ENCODE measurements at regions not wholly inside any gene's neighbourhood (a gene's known extent, or its start where the extent isn't known, plus 50 kb on each side); places are given as distances from the start of the nearest gene placed in this dataset.

- H3K23ac ChIP-seq (ENCODE audit: low read depth, low read length, poor library complexity): no peak overlapping the region
- no peaks in the 10 kb centered on the region for H3K36me3 ChIP-seq (replicated peaks in 1 of 2; ENCODE audit: control insufficient read depth in 2 of 2, insufficient read depth in 2 of 2, low read length in 2 of 2)
- H2BK120ac ChIP-seq (ENCODE audit: low read depth, low read length): no peak overlapping the region
- no peaks in the 10 kb centered on the region for H3K27me3 ChIP-seq (ENCODE audit: control insufficient read depth in 3 of 3, insufficient read depth in 3 of 3, low read depth in 1 of 3, low read length in 3 of 3)
- no peak overlapping the region for H3K4ac ChIP-seq (ENCODE audit: low read length)
- peak overlapping the region; percentile 27 for H2AK5ac ChIP-seq (ENCODE audit: low read depth, low read length)
- peak overlapping the region; percentile 7 for H2BK15ac ChIP-seq (ENCODE audit: low read length)
- H3K18ac ChIP-seq (ENCODE audit: low read length): no peak overlapping the region
- no peak overlapping the region for H3K4me2 ChIP-seq (ENCODE audit: insufficient read depth, low read length, poor library complexity, severe bottlenecking)
- H3K14ac ChIP-seq (ENCODE audit: low read length): no peak overlapping the region
- peaks cover 0 to 10% of the 10 kb centered on the region in 2 donors for H3K9me3 ChIP-seq (replicated peaks in 1 of 2; ENCODE audit: control insufficient read depth in 2 of 2, insufficient read depth in 1 of 2, low read depth in 1 of 2, low read length in 2 of 2)
- no peak overlapping the region for H2BK5ac ChIP-seq (ENCODE audit: low read length)
- H3K4me1 ChIP-seq (ENCODE audit: control insufficient read depth in 2 of 2, insufficient read depth in 1 of 2, low read depth in 1 of 2, low read length in 2 of 2): peaks cover 0 to 2% of the 10 kb centered on the region in 2 donors
- no peak overlapping the region for H4K91ac ChIP-seq (ENCODE audit: low read depth, low read length, poor library complexity)
- no peak overlapping the region for H3K9ac ChIP-seq (ENCODE audit: low read depth, low read length, poor library complexity)
- no peak for DNase-seq (ENCODE audit: low spot score)
- H3K4me3 ChIP-seq (ENCODE audit: low read length in 2 of 2): no peak overlapping the region
- no peak overlapping the region for H4K8ac ChIP-seq (ENCODE audit: low read depth, low read length)
- H3K27ac ChIP-seq (replicated peaks; ENCODE audit: low read length): no peak overlapping the region
- H3K79me1 ChIP-seq (ENCODE audit: low read depth, low read length): no peaks in the 10 kb centered on the region
- H2AFZ ChIP-seq (ENCODE audit: low read length): no peak overlapping the region
- H2BK12ac ChIP-seq (ENCODE audit: low read length): peak overlapping the region; percentile 51
- WGBS, 2 donors (ENCODE audit: extremely low coverage in 2 of 2, insufficient read length in 2 of 2, insufficient replicate concordance in 1 of 2): no CpG with 5 or more reads among the region's 10 CpGs
These were observed 61.5 kb downstream of the MYEOV start for GRCh38 chr11:69355346-69355940.

GRCh38 chr11:69355959-69356702 lies 62.2 kb downstream of the MYEOV start:
- Histone ChIP-seq H3K23ac (ENCODE audit: low read depth, low read length, poor library complexity) (no peak overlapping the region), H3K36me3 (replicated peaks in 1 of 2; ENCODE audit: control insufficient read depth in 2 of 2, insufficient read depth in 2 of 2, low read length in 2 of 2) (no peaks in the 10 kb centered on the region), H3K79me1 (ENCODE audit: low read depth, low read length) (no peaks in the 10 kb centered on the region), H3K27ac (replicated peaks; ENCODE audit: low read length) (no peak overlapping the region), H2BK12ac (ENCODE audit: low read length) (no peak overlapping the region), H4K91ac (ENCODE audit: low read depth, low read length, poor library complexity) (no peak overlapping the region), H2AK5ac (ENCODE audit: low read depth, low read length) (peak overlapping the region; percentile 71), H3K4me3 (ENCODE audit: low read length in 2 of 2) (no peak overlapping the region), H3K4me2 (ENCODE audit: insufficient read depth, low read length, poor library complexity, severe bottlenecking) (no peak overlapping the region), H3K27me3 (ENCODE audit: control insufficient read depth in 3 of 3, insufficient read depth in 3 of 3, low read depth in 1 of 3, low read length in 3 of 3) (no peaks in the 10 kb centered on the region), H2BK5ac (ENCODE audit: low read length) (no peak overlapping the region), H3K18ac (ENCODE audit: low read length) (peak overlapping the region; percentile 75), H3K4ac (ENCODE audit: low read length) (no peak overlapping the region), H3K9me3 (replicated peaks in 1 of 2; ENCODE audit: control insufficient read depth in 2 of 2, insufficient read depth in 1 of 2, low read depth in 1 of 2, low read length in 2 of 2) (peaks cover 0 to 10% of the 10 kb centered on the region in 2 donors), H2AFZ (ENCODE audit: low read length) (no peak overlapping the region), H2BK120ac (ENCODE audit: low read depth, low read length) (no peak overlapping the region), H2BK15ac (ENCODE audit: low read length) (peak overlapping the region; percentile 56), H3K14ac (ENCODE audit: low read length) (no peak overlapping the region), H3K4me1 (ENCODE audit: control insufficient read depth in 2 of 2, insufficient read depth in 1 of 2, low read depth in 1 of 2, low read length in 2 of 2) (peaks cover 0 to 2% of the 10 kb centered on the region in 2 donors), H4K8ac (ENCODE audit: low read depth, low read length) (no peak overlapping the region), H3K9ac (ENCODE audit: low read depth, low read length, poor library complexity) (no peak overlapping the region)
- no peak for DNase-seq (ENCODE audit: low spot score)
- WGBS, 2 donors (ENCODE audit: extremely low coverage in 2 of 2, insufficient read length in 2 of 2, insufficient replicate concordance in 1 of 2): 100% methylated on average over 1 of the region's 8 CpGs; no CpG with 5 or more reads in 1 of the 2 donors

GRCh38 chr11:69356703-69357457 lies 62.9 kb downstream of the MYEOV start:
- Histone ChIP-seq H2BK5ac (ENCODE audit: low read length) (no peak overlapping the region), H2BK15ac (ENCODE audit: low read length) (peak overlapping the region; percentile 56), H3K23ac (ENCODE audit: low read depth, low read length, poor library complexity) (no peak overlapping the region), H3K4me3 (ENCODE audit: low read length in 2 of 2) (no peak overlapping the region), H2BK12ac (ENCODE audit: low read length) (no peak overlapping the region), H3K4me2 (ENCODE audit: insufficient read depth, low read length, poor library complexity, severe bottlenecking) (no peak overlapping the region), H3K14ac (ENCODE audit: low read length) (peak overlapping the region; percentile 59), H2BK120ac (ENCODE audit: low read depth, low read length) (no peak overlapping the region), H3K4ac (ENCODE audit: low read length) (no peak overlapping the region), H2AFZ (ENCODE audit: low read length) (no peak overlapping the region), H3K27ac (replicated peaks; ENCODE audit: low read length) (no peak overlapping the region), H3K36me3 (replicated peaks in 1 of 2; ENCODE audit: control insufficient read depth in 2 of 2, insufficient read depth in 2 of 2, low read length in 2 of 2) (no peaks in the 10 kb centered on the region), H3K9me3 (replicated peaks in 1 of 2; ENCODE audit: control insufficient read depth in 2 of 2, insufficient read depth in 1 of 2, low read depth in 1 of 2, low read length in 2 of 2) (peaks cover 0 to 8% of the 10 kb centered on the region in 2 donors), H3K9ac (ENCODE audit: low read depth, low read length, poor library complexity) (no peak overlapping the region), H3K4me1 (ENCODE audit: control insufficient read depth in 2 of 2, insufficient read depth in 1 of 2, low read depth in 1 of 2, low read length in 2 of 2) (peaks cover 0 to 2% of the 10 kb centered on the region in 2 donors), H3K79me1 (ENCODE audit: low read depth, low read length) (no peaks in the 10 kb centered on the region), H3K27me3 (ENCODE audit: control insufficient read depth in 3 of 3, insufficient read depth in 3 of 3, low read depth in 1 of 3, low read length in 3 of 3) (no peaks in the 10 kb centered on the region), H3K18ac (ENCODE audit: low read length) (peak overlapping the region; percentile 75), H4K91ac (ENCODE audit: low read depth, low read length, poor library complexity) (no peak overlapping the region), H4K8ac (ENCODE audit: low read depth, low read length) (no peak overlapping the region), H2AK5ac (ENCODE audit: low read depth, low read length) (peak overlapping the region; percentile 71)
- DNase-seq (ENCODE audit: low spot score): no peak
- no CpG with 5 or more reads among the region's 15 CpGs for WGBS, 2 donors (ENCODE audit: extremely low coverage in 2 of 2, insufficient read length in 2 of 2, insufficient replicate concordance in 1 of 2)

All from neuronal stem cell (in vitro differentiated cells).